WTC11 (cell line): ENCODE measurements at regions not wholly inside any gene's neighbourhood (a gene's known extent, or its start where the extent isn't known, plus 50 kb on each side); places are given as distances from the start of the nearest gene placed in this dataset.
A peak's percentile ranks its signal among the peaks of the same experiment; 100 is the strongest.

Source experiments
- ATAC-seq: fragments of 200-7000 bp; cut with Tn5 transposase; 2 replicates; pipeline ENCODE4 v1.10.0; 2021; ENCODE audit warnings: mild to moderate bottlenecking, moderate library complexity
- CTCF ChIA-PET: fragments of 300-600 bp; sonication (Branson Sonifier 250); formaldehyde crosslinking; loops from one replicate; lab custom pipeline; 2021; ENCODE audit warnings: antibody characterized with exemption; lab: Charles Lee
- POLR2A ChIA-PET: fragments of 350-600 bp; sonication (Branson Sonifier 250); formaldehyde crosslinking; loops from one replicate; lab custom pipeline; 2021; ENCODE audit warnings: antibody characterized with exemption; lab: Charles Lee
- DNase-seq: peaks from one replicate; pipeline ENCODE4 v3.0.0; 2021; ENCODE audit warnings: low spot score
- H3K27ac Mint-ChIP-seq: 2 replicates; pipeline ENCODE4 v1.8.0; 2021; ENCODE audit warnings: mixed read lengths
- H3K27me3 Mint-ChIP-seq: 2 replicates; pipeline ENCODE4 v1.8.0; 2021; ENCODE audit warnings: low read depth, mild to moderate bottlenecking, moderate library complexity, mixed read lengths
- H3K36me3 Mint-ChIP-seq: 2 replicates; pipeline ENCODE4 v1.8.0; 2021; ENCODE audit warnings: mixed read lengths
- H3K4me1 Mint-ChIP-seq: 2 replicates; pipeline ENCODE4 v1.8.0; 2022; ENCODE audit warnings: mixed read lengths
- H3K4me3 Mint-ChIP-seq: 2 replicates; pipeline ENCODE4 v1.8.0; 2021; ENCODE audit warnings: mild to moderate bottlenecking, moderate library complexity, mixed read lengths
- H3K9me3 Mint-ChIP-seq: 2 replicates; pipeline ENCODE4 v1.8.0; 2021; ENCODE audit warnings: mixed read lengths
- ATF1 ChIP-seq: sonication (generic); formaldehyde crosslinking; IDR thresholded peaks from 2 replicates; pipeline ENCODE4 v1.8.1; 2023; ENCODE audit warnings: mild to moderate bottlenecking, moderate library complexity, missing genetic modification reagents
- EMX1 ChIP-seq: fragments of 250-450 bp; sonication (Bioruptor Pico); IDR thresholded peaks from 2 replicates; pipeline ENCODE4 v1.8.0; 2021; ENCODE audit warnings: mild to moderate bottlenecking
- JAZF1 ChIP-seq: fragments of 250-450 bp; sonication (Bioruptor Pico); IDR thresholded peaks from 2 replicates; pipeline ENCODE4 v1.9.0; 2021; ENCODE audit warnings: moderate library complexity, mild to moderate bottlenecking, inconsistent platforms
- SMAD3 ChIP-seq: sonication (generic); formaldehyde crosslinking; IDR thresholded peaks from 2 replicates; pipeline ENCODE4 v1.8.0; 2022; ENCODE audit warnings: missing genetic modification reagents, mild to moderate bottlenecking, borderline replicate concordance
- SMAD4 ChIP-seq: sonication (generic); formaldehyde crosslinking; IDR thresholded peaks from 2 replicates; pipeline ENCODE4 v1.8.0; 2022; ENCODE audit warnings: mild to moderate bottlenecking, missing genetic modification reagents
- SP1 ChIP-seq: sonication (generic); formaldehyde crosslinking; conservative IDR thresholded peaks from 2 replicates; pipeline ENCODE4 v1.8.1; 2022; ENCODE audit warnings: missing genetic modification reagents
- TP53 ChIP-seq: sonication (generic); formaldehyde crosslinking; IDR thresholded peaks from 2 replicates; pipeline ENCODE4 v1.8.1; 2023; ENCODE audit warnings: mild to moderate bottlenecking, missing genetic modification reagents
- ZNF219 ChIP-seq: sonication (generic); formaldehyde crosslinking; IDR thresholded peaks from 2 replicates; pipeline ENCODE4 v1.8.0; 2023; ENCODE audit warnings: missing genetic modification reagents, mild to moderate bottlenecking, borderline replicate concordance
- ZNF317 ChIP-seq: sonication (generic); formaldehyde crosslinking; IDR thresholded peaks from 2 replicates; pipeline ENCODE4 v1.8.1; 2023; ENCODE audit warnings: low read depth, mild to moderate bottlenecking, moderate library complexity, missing genetic modification reagents, borderline replicate concordance
- ZNF423 ChIP-seq: fragments of 250-450 bp; sonication (Bioruptor Pico); IDR thresholded peaks from 2 replicates; pipeline ENCODE4 v2.1.2; 2022; ENCODE audit warnings: mild to moderate bottlenecking, moderate library complexity
- TF ChIP-seq, protein P1 (sequence below): fragments of 250-450 bp; sonication (Bioruptor Pico); IDR thresholded peaks from 2 replicates; pipeline ENCODE4 v1.9.0; 2021; ENCODE audit warnings: mild to moderate bottlenecking, borderline replicate concordance
- TF ChIP-seq, protein P2 (sequence below): sonication (generic); formaldehyde crosslinking; IDR thresholded peaks from 2 replicates; pipeline ENCODE4 v1.8.1; 2023; ENCODE audit warnings: mild to moderate bottlenecking, missing genetic modification reagents, moderate library complexity
- TF ChIP-seq, protein P3 (sequence below): sonication (generic); formaldehyde crosslinking; IDR thresholded peaks from 2 replicates; pipeline ENCODE4 v1.8.1; 2023; ENCODE audit warnings: mild to moderate bottlenecking, missing genetic modification reagents
- TF ChIP-seq, protein P4 (sequence below): sonication (generic); formaldehyde crosslinking; IDR thresholded peaks from 2 replicates; pipeline ENCODE4 v1.8.1; 2022; ENCODE audit warnings: mild to moderate bottlenecking, moderate library complexity, missing genetic modification reagents
- TF ChIP-seq, protein P5 (sequence below): sonication (generic); formaldehyde crosslinking; IDR thresholded peaks from 2 replicates; pipeline ENCODE4 v1.8.0; 2023; ENCODE audit warnings: missing genetic modification reagents, mild to moderate bottlenecking, borderline replicate concordance
- TF ChIP-seq, protein P6 (sequence below): sonication (generic); formaldehyde crosslinking; IDR thresholded peaks from 2 replicates; pipeline ENCODE4 v1.8.0; 2022; ENCODE audit warnings: mild to moderate bottlenecking, missing genetic modification reagents
- TF ChIP-seq, protein P7 (sequence below): fragments of 250-450 bp; sonication (Bioruptor Pico); IDR thresholded peaks from 2 replicates; pipeline ENCODE4 v2.1.2; 2022; ENCODE audit warnings: mild to moderate bottlenecking, moderate library complexity
- TF ChIP-seq, protein P8 (sequence below): sonication (generic); formaldehyde crosslinking; IDR thresholded peaks from 2 replicates; pipeline ENCODE4 v1.8.0; 2022; ENCODE audit warnings: mild to moderate bottlenecking, missing genetic modification reagents

DNA sequence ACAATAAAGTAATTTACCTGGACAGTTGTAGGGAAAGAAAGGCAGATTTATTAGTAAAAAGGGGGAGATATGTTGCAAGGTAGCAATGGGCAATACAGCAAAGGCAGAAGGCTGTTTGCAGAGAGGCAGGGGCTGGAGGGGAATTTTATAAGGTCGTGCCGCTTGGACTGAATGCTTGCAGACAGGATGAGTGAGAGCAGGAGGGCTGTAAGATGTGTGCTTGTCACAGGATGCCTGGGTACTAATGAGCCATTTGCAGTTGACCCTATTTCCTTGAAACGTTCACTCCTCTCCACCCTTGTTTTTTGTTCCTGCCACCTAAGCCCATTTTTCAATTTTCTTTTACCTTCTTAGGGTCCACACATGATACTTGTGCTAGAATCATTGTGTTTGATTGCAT, 214.7 kb downstream of the TRAM1L1 start (continued):
- TF ChIP-seq, protein P1, sequence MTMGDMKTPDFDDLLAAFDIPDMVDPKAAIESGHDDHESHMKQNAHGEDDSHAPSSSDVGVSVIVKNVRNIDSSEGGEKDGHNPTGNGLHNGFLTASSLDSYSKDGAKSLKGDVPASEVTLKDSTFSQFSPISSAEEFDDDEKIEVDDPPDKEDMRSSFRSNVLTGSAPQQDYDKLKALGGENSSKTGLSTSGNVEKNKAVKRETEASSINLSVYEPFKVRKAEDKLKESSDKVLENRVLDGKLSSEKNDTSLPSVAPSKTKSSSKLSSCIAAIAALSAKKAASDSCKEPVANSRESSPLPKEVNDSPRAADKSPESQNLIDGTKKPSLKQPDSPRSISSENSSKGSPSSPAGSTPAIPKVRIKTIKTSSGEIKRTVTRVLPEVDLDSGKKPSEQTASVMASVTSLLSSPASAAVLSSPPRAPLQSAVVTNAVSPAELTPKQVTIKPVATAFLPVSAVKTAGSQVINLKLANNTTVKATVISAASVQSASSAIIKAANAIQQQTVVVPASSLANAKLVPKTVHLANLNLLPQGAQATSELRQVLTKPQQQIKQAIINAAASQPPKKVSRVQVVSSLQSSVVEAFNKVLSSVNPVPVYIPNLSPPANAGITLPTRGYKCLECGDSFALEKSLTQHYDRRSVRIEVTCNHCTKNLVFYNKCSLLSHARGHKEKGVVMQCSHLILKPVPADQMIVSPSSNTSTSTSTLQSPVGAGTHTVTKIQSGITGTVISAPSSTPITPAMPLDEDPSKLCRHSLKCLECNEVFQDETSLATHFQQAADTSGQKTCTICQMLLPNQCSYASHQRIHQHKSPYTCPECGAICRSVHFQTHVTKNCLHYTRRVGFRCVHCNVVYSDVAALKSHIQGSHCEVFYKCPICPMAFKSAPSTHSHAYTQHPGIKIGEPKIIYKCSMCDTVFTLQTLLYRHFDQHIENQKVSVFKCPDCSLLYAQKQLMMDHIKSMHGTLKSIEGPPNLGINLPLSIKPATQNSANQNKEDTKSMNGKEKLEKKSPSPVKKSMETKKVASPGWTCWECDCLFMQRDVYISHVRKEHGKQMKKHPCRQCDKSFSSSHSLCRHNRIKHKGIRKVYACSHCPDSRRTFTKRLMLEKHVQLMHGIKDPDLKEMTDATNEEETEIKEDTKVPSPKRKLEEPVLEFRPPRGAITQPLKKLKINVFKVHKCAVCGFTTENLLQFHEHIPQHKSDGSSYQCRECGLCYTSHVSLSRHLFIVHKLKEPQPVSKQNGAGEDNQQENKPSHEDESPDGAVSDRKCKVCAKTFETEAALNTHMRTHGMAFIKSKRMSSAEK (CRISPR knock-in tag), result no peak
- TF ChIP-seq ZNF317 (CRISPR knock-in tag) (no peak), ZNF219 (CRISPR knock-in tag) (no peak), SP1 (CRISPR knock-in tag) (no peak)
- TF ChIP-seq, protein P2, sequence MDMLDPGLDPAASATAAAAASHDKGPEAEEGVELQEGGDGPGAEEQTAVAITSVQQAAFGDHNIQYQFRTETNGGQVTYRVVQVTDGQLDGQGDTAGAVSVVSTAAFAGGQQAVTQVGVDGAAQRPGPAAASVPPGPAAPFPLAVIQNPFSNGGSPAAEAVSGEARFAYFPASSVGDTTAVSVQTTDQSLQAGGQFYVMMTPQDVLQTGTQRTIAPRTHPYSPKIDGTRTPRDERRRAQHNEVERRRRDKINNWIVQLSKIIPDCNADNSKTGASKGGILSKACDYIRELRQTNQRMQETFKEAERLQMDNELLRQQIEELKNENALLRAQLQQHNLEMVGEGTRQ (CRISPR knock-in tag), result no peak
- TF ChIP-seq, protein P3, sequence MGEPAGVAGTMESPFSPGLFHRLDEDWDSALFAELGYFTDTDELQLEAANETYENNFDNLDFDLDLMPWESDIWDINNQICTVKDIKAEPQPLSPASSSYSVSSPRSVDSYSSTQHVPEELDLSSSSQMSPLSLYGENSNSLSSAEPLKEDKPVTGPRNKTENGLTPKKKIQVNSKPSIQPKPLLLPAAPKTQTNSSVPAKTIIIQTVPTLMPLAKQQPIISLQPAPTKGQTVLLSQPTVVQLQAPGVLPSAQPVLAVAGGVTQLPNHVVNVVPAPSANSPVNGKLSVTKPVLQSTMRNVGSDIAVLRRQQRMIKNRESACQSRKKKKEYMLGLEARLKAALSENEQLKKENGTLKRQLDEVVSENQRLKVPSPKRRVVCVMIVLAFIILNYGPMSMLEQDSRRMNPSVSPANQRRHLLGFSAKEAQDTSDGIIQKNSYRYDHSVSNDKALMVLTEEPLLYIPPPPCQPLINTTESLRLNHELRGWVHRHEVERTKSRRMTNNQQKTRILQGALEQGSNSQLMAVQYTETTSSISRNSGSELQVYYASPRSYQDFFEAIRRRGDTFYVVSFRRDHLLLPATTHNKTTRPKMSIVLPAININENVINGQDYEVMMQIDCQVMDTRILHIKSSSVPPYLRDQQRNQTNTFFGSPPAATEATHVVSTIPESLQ (CRISPR knock-in tag), result no peak
- TF ChIP-seq, protein P4, sequence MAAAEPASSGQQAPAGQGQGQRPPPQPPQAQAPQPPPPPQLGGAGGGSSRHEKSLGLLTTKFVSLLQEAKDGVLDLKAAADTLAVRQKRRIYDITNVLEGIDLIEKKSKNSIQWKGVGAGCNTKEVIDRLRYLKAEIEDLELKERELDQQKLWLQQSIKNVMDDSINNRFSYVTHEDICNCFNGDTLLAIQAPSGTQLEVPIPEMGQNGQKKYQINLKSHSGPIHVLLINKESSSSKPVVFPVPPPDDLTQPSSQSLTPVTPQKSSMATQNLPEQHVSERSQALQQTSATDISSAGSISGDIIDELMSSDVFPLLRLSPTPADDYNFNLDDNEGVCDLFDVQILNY, result no peak

DNA sequence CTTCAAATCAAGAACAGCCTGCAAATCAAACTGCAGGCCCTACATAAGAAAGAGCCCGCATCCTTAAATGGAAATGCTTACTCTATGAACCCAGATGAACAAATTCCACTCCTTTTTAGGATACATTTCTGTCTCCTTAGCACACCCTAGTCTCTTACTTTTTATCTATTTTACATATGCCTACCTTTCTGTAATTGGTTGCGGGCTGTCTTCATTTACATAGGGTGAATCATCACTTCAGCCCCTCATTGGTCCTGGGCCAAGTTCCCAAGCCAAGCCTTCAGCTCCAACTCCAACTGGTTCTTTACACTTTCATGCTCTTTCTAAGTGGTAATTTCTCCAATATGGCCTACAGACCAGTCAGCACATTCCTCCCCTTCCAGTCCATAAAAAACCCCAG, 219.3 kb downstream of the TRAM1L1 start:
- POLR2A ChIA-PET, result no interaction called here
- peak overlapping the region; percentile 59; the same call in 1 of the 2 replicates for H3K27ac Mint-ChIP-seq
- no peaks in the 10 kb centered on the region for H3K27me3 Mint-ChIP-seq
- H3K9me3 Mint-ChIP-seq, result 0 out of 2 replicates have a peak, but pooled peaks cover 3% of the 10 kb centered on the region
- DNase-seq, result no peak
- no peaks in the 10 kb centered on the region for H3K4me1 Mint-ChIP-seq
- no peak overlapping the region for H3K4me3 Mint-ChIP-seq
- CTCF ChIA-PET, result no interaction called here
- ATAC-seq, result peak; percentile 75
- H3K36me3 Mint-ChIP-seq, result no peaks in the 10 kb centered on the region
- TF ChIP-seq ZNF423 (CRISPR knock-in tag) (no peak), ATF1 (CRISPR knock-in tag) (no peak), JAZF1 (CRISPR knock-in tag) (no peak), SMAD4 (CRISPR knock-in tag) (no peak), ZNF219 (CRISPR knock-in tag) (no peak), SMAD3 (CRISPR knock-in tag) (no peak), ZNF317 (CRISPR knock-in tag) (no peak), TP53 (CRISPR knock-in tag) (no peak), EMX1 (CRISPR knock-in tag) (no peak)
- TF ChIP-seq, protein P5, sequence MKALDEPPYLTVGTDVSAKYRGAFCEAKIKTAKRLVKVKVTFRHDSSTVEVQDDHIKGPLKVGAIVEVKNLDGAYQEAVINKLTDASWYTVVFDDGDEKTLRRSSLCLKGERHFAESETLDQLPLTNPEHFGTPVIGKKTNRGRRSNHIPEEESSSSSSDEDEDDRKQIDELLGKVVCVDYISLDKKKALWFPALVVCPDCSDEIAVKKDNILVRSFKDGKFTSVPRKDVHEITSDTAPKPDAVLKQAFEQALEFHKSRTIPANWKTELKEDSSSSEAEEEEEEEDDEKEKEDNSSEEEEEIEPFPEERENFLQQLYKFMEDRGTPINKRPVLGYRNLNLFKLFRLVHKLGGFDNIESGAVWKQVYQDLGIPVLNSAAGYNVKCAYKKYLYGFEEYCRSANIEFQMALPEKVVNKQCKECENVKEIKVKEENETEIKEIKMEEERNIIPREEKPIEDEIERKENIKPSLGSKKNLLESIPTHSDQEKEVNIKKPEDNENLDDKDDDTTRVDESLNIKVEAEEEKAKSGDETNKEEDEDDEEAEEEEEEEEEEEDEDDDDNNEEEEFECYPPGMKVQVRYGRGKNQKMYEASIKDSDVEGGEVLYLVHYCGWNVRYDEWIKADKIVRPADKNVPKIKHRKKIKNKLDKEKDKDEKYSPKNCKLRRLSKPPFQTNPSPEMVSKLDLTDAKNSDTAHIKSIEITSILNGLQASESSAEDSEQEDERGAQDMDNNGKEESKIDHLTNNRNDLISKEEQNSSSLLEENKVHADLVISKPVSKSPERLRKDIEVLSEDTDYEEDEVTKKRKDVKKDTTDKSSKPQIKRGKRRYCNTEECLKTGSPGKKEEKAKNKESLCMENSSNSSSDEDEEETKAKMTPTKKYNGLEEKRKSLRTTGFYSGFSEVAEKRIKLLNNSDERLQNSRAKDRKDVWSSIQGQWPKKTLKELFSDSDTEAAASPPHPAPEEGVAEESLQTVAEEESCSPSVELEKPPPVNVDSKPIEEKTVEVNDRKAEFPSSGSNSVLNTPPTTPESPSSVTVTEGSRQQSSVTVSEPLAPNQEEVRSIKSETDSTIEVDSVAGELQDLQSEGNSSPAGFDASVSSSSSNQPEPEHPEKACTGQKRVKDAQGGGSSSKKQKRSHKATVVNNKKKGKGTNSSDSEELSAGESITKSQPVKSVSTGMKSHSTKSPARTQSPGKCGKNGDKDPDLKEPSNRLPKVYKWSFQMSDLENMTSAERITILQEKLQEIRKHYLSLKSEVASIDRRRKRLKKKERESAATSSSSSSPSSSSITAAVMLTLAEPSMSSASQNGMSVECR (CRISPR knock-in tag), result no peak
- TF ChIP-seq, protein P6, sequence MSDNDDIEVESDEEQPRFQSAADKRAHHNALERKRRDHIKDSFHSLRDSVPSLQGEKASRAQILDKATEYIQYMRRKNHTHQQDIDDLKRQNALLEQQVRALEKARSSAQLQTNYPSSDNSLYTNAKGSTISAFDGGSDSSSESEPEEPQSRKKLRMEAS (CRISPR knock-in tag), result no peak
- TF ChIP-seq, protein P7, sequence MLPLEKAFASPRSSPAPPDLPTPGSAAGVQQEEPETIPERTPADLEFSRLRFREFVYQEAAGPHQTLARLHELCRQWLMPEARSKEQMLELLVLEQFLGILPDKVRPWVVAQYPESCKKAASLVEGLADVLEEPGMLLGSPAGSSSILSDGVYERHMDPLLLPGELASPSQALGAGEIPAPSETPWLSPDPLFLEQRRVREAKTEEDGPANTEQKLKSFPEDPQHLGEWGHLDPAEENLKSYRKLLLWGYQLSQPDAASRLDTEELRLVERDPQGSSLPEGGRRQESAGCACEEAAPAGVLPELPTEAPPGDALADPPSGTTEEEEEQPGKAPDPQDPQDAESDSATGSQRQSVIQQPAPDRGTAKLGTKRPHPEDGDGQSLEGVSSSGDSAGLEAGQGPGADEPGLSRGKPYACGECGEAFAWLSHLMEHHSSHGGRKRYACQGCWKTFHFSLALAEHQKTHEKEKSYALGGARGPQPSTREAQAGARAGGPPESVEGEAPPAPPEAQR, result no peak
- TF ChIP-seq, protein P8, sequence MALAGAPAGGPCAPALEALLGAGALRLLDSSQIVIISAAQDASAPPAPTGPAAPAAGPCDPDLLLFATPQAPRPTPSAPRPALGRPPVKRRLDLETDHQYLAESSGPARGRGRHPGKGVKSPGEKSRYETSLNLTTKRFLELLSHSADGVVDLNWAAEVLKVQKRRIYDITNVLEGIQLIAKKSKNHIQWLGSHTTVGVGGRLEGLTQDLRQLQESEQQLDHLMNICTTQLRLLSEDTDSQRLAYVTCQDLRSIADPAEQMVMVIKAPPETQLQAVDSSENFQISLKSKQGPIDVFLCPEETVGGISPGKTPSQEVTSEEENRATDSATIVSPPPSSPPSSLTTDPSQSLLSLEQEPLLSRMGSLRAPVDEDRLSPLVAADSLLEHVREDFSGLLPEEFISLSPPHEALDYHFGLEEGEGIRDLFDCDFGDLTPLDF (CRISPR knock-in tag), result no peak
- TF ChIP-seq, protein P4, result no peak
